ENCODE measurements at regions not wholly inside any gene's neighbourhood (a gene's known extent, or its start where the extent isn't known, plus 50 kb on each side); places are given as distances from the start of the nearest gene placed in this dataset.
"Not testable (repeated sequence)": the region's sequence is repeated elsewhere in the genome, so short reads cannot be mapped to it uniquely, and the experiment has no call there.

GRCh38 chr4:148540622-148541326 lies 98.6 kb upstream of the NR3C2 start (continued):
- TF ChIP-seq, protein P1, sequence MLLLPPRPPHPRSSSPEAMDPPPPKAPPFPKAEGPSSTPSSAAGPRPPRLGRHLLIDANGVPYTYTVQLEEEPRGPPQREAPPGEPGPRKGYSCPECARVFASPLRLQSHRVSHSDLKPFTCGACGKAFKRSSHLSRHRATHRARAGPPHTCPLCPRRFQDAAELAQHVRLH (tag by site-specific recombination; IDR thresholded peaks at IDR 0.05): no peak

- POLR2A ChIA-PET: no interaction called here
- H3K9me3 ChIP-seq (ENCODE audit: control insufficient read depth, insufficient read depth, low read depth, low read length): no peaks in the 10 kb centered on the region
Measured at GRCh38 chr4:148539387-148539786, 97.2 kb upstream of the NR3C2 start.

GRCh38 chr4:148533851-148534250 lies 91.6 kb upstream of the NR3C2 start:
- H3K4me1 ChIP-seq (ENCODE audit: control insufficient read depth, insufficient read depth, low read length); CTCF ChIA-PET; H3K27ac ChIP-seq (ENCODE audit: extremely low read depth, low read depth, low read length); H3K36me3 ChIP-seq (ENCODE audit: control insufficient read depth in 2 of 2, insufficient read depth in 1 of 2, low read length in 2 of 2); POLR2A ChIA-PET; H3K4me3 ChIP-seq (ENCODE audit: low read depth, low read length); H3K9me3 ChIP-seq (ENCODE audit: control insufficient read depth, insufficient read depth, low read depth, low read length): not testable (repeated sequence)
- TF ChIP-seq ZNF529 (tag by site-specific recombination; IDR thresholded peaks at IDR 0.05; ENCODE audit: insufficient replicate concordance): peak; percentile 90
- TF ChIP-seq SETDB1 (IDR thresholded peaks at IDR 0.05; ENCODE audit: insufficient read length, low read length): peak; percentile 93

More at GRCh38 chr4:148539387-148539786, 97.2 kb upstream of the NR3C2 start:
- Histone ChIP-seq H3K4me1 (ENCODE audit: control insufficient read depth, insufficient read depth, low read length) (no peaks in the 10 kb centered on the region), H3K27ac (ENCODE audit: extremely low read depth, low read depth, low read length) (no peak overlapping the region), H3K4me3 (ENCODE audit: low read depth, low read length) (no peak overlapping the region), H3K36me3 (ENCODE audit: control insufficient read depth in 2 of 2, insufficient read depth in 1 of 2, low read length in 2 of 2) (no peaks in the 10 kb centered on the region)
- TF ChIP-seq, protein P2, sequence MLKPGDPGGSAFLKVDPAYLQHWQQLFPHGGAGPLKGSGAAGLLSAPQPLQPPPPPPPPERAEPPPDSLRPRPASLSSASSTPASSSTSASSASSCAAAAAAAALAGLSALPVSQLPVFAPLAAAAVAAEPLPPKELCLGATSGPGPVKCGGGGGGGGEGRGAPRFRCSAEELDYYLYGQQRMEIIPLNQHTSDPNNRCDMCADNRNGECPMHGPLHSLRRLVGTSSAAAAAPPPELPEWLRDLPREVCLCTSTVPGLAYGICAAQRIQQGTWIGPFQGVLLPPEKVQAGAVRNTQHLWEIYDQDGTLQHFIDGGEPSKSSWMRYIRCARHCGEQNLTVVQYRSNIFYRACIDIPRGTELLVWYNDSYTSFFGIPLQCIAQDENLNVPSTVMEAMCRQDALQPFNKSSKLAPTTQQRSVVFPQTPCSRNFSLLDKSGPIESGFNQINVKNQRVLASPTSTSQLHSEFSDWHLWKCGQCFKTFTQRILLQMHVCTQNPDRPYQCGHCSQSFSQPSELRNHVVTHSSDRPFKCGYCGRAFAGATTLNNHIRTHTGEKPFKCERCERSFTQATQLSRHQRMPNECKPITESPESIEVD (tag by site-specific recombination; IDR thresholded peaks at IDR 0.05): no peak
- TF ChIP-seq ZNF19 (tag by site-specific recombination; IDR thresholded peaks at IDR 0.05; ENCODE audit: low read depth): no peak
- TF ChIP-seq ZNF354C (tag by site-specific recombination; IDR thresholded peaks at IDR 0.05; ENCODE audit: borderline replicate concordance, low read depth): no peak
- no peak for TF ChIP-seq ZBTB49 (tag by site-specific recombination; IDR thresholded peaks at IDR 0.05; ENCODE audit: low read depth)
- no peak for TF ChIP-seq ZNF157 (tag by site-specific recombination; IDR thresholded peaks at IDR 0.05)
- no peak for TF ChIP-seq ZNF530 (tag by site-specific recombination; IDR thresholded peaks at IDR 0.05; ENCODE audit: low read depth)
- TF ChIP-seq GLI4 (tag by site-specific recombination; IDR thresholded peaks at IDR 0.05): no peak
- TF ChIP-seq ZSCAN23 (tag by site-specific recombination; IDR thresholded peaks at IDR 0.05): no peak
- TF ChIP-seq ZNF561 (tag by site-specific recombination; IDR thresholded peaks at IDR 0.05; ENCODE audit: borderline replicate concordance): no peak
- TF ChIP-seq ZNF24 (tag by site-specific recombination; IDR thresholded peaks at IDR 0.05): no peak
- CTCF ChIA-PET: no interaction called here

- Histone ChIP-seq H3K4me1 (ENCODE audit: control insufficient read depth, insufficient read depth, low read length) (no peaks in the 10 kb centered on the region), H3K27ac (ENCODE audit: extremely low read depth, low read depth, low read length) (no peak overlapping the region), H3K36me3 (ENCODE audit: control insufficient read depth in 2 of 2, insufficient read depth in 1 of 2, low read length in 2 of 2) (no peaks in the 10 kb centered on the region), H3K4me3 (ENCODE audit: low read depth, low read length) (no peak overlapping the region), H3K9me3 (ENCODE audit: control insufficient read depth, insufficient read depth, low read depth, low read length) (no peaks in the 10 kb centered on the region)
- ChIA-PET CTCF (no interaction called here), POLR2A (no interaction called here)
- TF ChIP-seq ZNF302 (tag by site-specific recombination; IDR thresholded peaks at IDR 0.05; ENCODE audit: low read depth) (no peak), ZNF155 (tag by site-specific recombination; IDR thresholded peaks at IDR 0.05) (no peak), ZNF514 (tag by site-specific recombination; IDR thresholded peaks at IDR 0.05) (no peak), ZNF433 (tag by site-specific recombination; IDR thresholded peaks at IDR 0.05; ENCODE audit: low read depth) (no peak), IKZF3 (tag by site-specific recombination; IDR thresholded peaks at IDR 0.05) (no peak), ZNF654 (tag by site-specific recombination; IDR thresholded peaks at IDR 0.05; ENCODE audit: low read depth) (no peak), ZNF48 (tag by site-specific recombination; IDR thresholded peaks at IDR 0.05) (no peak), KLF9 (tag by site-specific recombination; IDR thresholded peaks at IDR 0.05; ENCODE audit: low read depth) (no peak), ZNF391 (tag by site-specific recombination; IDR thresholded peaks at IDR 0.05; ENCODE audit: borderline replicate concordance, low read depth) (no peak)
- TF ChIP-seq, protein P3, sequence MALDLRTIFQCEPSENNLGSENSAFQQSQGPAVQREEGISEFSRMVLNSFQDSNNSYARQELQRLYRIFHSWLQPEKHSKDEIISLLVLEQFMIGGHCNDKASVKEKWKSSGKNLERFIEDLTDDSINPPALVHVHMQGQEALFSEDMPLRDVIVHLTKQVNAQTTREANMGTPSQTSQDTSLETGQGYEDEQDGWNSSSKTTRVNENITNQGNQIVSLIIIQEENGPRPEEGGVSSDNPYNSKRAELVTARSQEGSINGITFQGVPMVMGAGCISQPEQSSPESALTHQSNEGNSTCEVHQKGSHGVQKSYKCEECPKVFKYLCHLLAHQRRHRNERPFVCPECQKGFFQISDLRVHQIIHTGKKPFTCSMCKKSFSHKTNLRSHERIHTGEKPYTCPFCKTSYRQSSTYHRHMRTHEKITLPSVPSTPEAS (tag by site-specific recombination; IDR thresholded peaks at IDR 0.05): no peak
- TF ChIP-seq, protein P4, sequence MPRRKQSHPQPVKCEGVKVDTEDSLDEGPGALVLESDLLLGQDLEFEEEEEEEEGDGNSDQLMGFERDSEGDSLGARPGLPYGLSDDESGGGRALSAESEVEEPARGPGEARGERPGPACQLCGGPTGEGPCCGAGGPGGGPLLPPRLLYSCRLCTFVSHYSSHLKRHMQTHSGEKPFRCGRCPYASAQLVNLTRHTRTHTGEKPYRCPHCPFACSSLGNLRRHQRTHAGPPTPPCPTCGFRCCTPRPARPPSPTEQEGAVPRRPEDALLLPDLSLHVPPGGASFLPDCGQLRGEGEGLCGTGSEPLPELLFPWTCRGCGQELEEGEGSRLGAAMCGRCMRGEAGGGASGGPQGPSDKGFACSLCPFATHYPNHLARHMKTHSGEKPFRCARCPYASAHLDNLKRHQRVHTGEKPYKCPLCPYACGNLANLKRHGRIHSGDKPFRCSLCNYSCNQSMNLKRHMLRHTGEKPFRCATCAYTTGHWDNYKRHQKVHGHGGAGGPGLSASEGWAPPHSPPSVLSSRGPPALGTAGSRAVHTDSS (tag by site-specific recombination; IDR thresholded peaks at IDR 0.05): no peak
Measured at GRCh38 chr4:148530114-148530513, 87.9 kb upstream of the NR3C2 start.
